ENCODE measurements at regions not wholly inside any gene's neighbourhood (a gene's known extent, or its start where the extent isn't known, plus 50 kb on each side); places are given as distances from the start of the nearest gene placed in this dataset.
"Not testable (repeated sequence)": the region's sequence is repeated elsewhere in the genome, so short reads cannot be mapped to it uniquely, and the experiment has no call there.

DNA sequence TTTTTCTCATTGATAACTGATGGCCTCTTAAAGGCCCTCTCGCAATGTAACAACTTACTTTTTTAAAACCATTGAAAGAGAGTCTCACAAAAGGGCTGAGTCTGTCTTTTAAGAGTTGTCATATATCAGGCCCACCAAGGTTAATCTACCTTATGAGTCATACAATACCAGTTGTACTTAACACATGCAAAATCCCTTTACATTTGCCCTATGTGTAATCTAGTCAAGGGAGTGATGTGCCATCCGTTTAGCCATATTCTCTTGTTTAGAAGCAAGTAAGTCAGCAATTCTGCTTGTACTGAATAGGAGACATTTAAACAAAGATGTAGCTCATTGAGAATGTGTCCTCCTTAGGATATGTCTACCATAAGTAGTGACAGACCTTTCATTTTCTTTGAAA is 143.7 kb downstream of the TENT5A start:
- H3K27me3 ChIP-seq, result no peaks in the 10 kb centered on the region
- no peaks in the 10 kb centered on the region for H3K9me3 ChIP-seq
- no peak overlapping the region for H3K4me3 ChIP-seq (ENCODE audit: low read depth, low read length)
- no peaks in the 10 kb centered on the region for H3K36me3 ChIP-seq
- no peaks in the 10 kb centered on the region for H3K4me1 ChIP-seq
- no peak for DNase-seq
- TF ChIP-seq, protein P1, sequence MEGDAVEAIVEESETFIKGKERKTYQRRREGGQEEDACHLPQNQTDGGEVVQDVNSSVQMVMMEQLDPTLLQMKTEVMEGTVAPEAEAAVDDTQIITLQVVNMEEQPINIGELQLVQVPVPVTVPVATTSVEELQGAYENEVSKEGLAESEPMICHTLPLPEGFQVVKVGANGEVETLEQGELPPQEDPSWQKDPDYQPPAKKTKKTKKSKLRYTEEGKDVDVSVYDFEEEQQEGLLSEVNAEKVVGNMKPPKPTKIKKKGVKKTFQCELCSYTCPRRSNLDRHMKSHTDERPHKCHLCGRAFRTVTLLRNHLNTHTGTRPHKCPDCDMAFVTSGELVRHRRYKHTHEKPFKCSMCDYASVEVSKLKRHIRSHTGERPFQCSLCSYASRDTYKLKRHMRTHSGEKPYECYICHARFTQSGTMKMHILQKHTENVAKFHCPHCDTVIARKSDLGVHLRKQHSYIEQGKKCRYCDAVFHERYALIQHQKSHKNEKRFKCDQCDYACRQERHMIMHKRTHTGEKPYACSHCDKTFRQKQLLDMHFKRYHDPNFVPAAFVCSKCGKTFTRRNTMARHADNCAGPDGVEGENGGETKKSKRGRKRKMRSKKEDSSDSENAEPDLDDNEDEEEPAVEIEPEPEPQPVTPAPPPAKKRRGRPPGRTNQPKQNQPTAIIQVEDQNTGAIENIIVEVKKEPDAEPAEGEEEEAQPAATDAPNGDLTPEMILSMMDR (IDR thresholded peaks at IDR 0.05; ENCODE audit: low read depth, low read length), result no peak

DNA sequence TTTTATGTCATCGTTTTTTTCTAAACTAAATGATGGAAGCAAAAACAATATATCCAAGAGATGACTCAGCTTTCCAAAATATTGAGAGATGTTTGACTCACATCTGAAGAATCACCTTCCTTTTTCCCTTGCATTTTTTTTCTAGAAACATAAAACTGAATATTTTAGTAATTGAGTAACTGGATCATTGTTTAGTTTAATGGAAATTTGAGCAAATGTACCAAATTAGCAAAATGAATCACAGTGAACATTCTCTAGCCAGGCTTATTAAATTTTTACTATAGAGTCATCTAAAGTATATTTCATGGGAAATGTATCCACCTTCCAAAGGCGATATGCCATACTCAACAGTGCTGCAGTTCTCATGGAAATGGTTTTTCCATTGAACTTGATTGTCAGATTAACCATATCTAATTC is 145.5 kb downstream of the TENT5A start:
- DNase-seq, result no peak
- Histone ChIP-seq H3K27me3 (no peaks in the 10 kb centered on the region), H3K9me3 (no peaks in the 10 kb centered on the region), H3K4me1 (no peaks in the 10 kb centered on the region), H3K36me3 (no peaks in the 10 kb centered on the region), H3K4me3 (ENCODE audit: low read depth, low read length) (no peak overlapping the region)
- TF ChIP-seq, protein P1 (IDR thresholded peaks at IDR 0.05; ENCODE audit: low read depth, low read length), result no peak

DNA sequence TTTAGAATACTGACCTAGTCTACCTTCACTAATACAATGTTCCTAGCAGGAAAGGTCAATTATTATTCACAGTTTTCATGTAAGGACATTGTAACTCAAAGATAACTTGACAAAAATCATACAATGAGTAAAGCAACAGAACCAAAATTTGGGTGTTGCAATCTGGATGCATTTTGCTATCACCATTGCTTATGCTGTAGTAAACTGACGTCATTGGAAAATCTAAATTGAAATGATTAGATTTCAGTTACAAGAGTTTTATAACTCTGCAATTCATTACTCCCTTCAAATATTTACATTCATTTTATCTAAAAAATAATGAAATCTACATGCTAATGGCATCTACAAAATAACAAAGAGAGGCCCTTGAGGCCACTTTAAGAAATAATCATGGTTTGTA is 147.0 kb downstream of the TENT5A start:
- H3K27me3 ChIP-seq, result no peaks in the 10 kb centered on the region
- H3K4me3 ChIP-seq (ENCODE audit: low read depth, low read length), result no peak overlapping the region
- no peaks in the 10 kb centered on the region for H3K4me1 ChIP-seq
- TF ChIP-seq, protein P1 (IDR thresholded peaks at IDR 0.05; ENCODE audit: low read depth, low read length), result no peak
- no peak for DNase-seq
- no peaks in the 10 kb centered on the region for H3K36me3 ChIP-seq
- H3K9me3 ChIP-seq, result no peaks in the 10 kb centered on the region

DNA sequence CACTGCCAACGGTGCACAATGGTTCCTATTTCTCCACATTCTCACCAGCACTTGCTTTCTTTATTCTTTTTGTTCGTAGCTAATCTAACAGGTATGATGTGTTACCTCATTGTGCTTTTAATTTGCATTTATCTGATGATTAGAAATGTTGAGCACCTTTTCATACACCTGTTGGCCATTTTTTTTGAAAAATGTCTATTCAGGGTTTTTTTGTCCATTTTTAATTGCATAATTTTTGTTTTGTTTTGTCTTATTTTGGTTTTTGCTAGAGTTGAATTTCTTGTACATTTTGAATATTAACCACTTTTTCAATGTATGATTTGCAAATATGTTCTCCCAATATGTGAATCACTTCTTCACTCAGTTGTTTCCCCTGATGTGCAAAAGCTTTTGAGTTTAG is 150.6 kb downstream of the TENT5A start:
- Histone ChIP-seq H3K4me3 (ENCODE audit: low read depth, low read length) (no peak overlapping the region), H3K36me3 (no peaks in the 10 kb centered on the region), H3K4me1 (no peaks in the 10 kb centered on the region), H3K9me3 (no peaks in the 10 kb centered on the region), H3K27me3 (no peaks in the 10 kb centered on the region)
- DNase-seq, result no peak
- TF ChIP-seq, protein P1 (IDR thresholded peaks at IDR 0.05; ENCODE audit: low read depth, low read length), result no peak

DNA sequence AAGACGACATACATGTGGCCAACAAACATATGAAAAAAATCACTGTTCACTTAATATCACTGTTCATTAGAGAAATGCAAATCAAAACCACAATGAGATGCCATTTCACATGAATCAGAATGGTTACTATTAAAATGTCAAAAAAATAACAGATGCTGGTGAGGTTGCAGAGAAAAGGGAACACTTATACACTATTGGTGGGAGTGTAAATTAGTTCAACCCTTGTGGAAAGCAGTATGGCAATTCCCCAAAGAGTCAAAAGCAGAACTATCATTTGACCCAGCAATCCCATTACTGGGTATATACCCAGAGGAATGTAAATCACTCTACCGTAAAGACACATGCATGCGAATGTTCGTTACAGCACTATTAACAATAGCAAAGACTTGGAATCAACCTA is 152.0 kb downstream of the TENT5A start:
- H3K36me3 ChIP-seq; H3K4me1 ChIP-seq; H3K9me3 ChIP-seq; DNase-seq; H3K27me3 ChIP-seq; H3K4me3 ChIP-seq (ENCODE audit: low read depth, low read length): not testable (repeated sequence)

DNA sequence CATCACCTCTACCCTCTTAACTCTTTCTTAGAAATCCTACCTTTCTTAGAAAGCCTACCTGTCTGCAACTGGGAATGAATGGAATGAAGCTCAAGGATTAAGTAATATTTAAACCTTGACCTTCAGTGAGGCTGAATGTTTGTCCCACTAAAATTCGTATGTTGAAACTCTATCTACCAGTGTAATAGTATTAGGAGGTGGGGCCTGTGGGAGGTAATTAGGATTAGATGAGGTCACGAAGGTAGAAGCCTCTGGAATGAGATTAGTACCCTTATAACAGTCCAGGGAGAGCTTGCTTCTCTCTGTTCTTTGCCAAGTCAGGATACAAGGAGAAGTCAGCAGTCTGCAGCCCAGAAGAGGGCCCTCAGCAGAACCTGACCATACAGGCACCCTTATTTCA is 158.0 kb downstream of the TENT5A start:
- TF ChIP-seq, protein P1 (IDR thresholded peaks at IDR 0.05; ENCODE audit: low read depth, low read length), result no peak
- no peaks in the 10 kb centered on the region for H3K9me3 ChIP-seq
- no peak for DNase-seq
- 0 out of 2 replicates have a peak, but pooled peaks cover 3% of the 10 kb centered on the region for H3K4me1 ChIP-seq
- no peaks in the 10 kb centered on the region for H3K27me3 ChIP-seq
- H3K36me3 ChIP-seq, result no peaks in the 10 kb centered on the region
- H3K4me3 ChIP-seq (ENCODE audit: low read depth, low read length), result no peak overlapping the region

DNA sequence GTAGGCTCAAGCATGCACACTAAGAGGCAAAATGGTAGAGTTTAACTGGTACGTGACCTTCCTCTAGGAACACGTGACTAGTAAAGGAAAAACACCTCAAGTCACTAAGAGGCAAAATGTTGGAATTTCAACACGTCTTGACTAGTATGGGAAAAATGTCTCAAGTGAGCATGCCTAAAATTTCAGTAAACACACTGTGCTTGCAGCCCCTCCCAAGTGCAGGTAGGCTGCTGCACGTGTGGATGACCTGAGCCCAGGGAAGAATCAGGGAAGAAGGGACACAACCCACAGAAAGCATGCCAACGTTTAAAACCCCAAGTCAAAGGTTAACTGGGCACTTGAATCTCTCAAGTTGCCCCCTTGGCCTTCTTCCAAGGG is 162.2 kb downstream of the TENT5A start:
- 0 out of 2 replicates have a peak, but pooled peaks cover 3% of the 10 kb centered on the region for H3K4me1 ChIP-seq
- no peaks in the 10 kb centered on the region for H3K36me3 ChIP-seq
- no peak overlapping the region for H3K4me3 ChIP-seq (ENCODE audit: low read depth, low read length)
- DNase-seq, result no peak
- TF ChIP-seq, protein P1 (IDR thresholded peaks at IDR 0.05; ENCODE audit: low read depth, low read length), result no peak
- no peaks in the 10 kb centered on the region for H3K9me3 ChIP-seq
- no peaks in the 10 kb centered on the region for H3K27me3 ChIP-seq
